GM13977 (cell line): ENCODE measurements at regions not wholly inside any gene's neighbourhood (a gene's known extent, or its start where the extent isn't known, plus 50 kb on each side); places are given as distances from the start of the nearest gene placed in this dataset.
"Not testable (repeated sequence)": the region's sequence is repeated elsewhere in the genome, so short reads cannot be mapped to it uniquely, and the experiment has no call there.

Experiments
- DNase-seq: peaks from one replicate; pipeline ENCODE4 v3.0.0; 2012; ENCODE audit warnings: low spot score
- CTCF ChIP-seq: IDR thresholded peaks from 2 replicates; pipeline ENCODE4 v1.5.1; 2012; ENCODE audit warnings: mild to moderate bottlenecking, control low read depth; ENCODE audit not compliant: insufficient read depth; ENCODE audit errors: extremely low read depth, missing control alignments
- in situ Hi-C: fragments of 300-500 bp; cut with MboI; formaldehyde crosslinking; loops from one replicate; pipeline ENCODE4 v1.12.0; 2022; ENCODE audit warnings: low sequenced_read_pairs, low pct_unique_long_range_greater_than_20kb, mixed read lengths, inconsistent platforms; ENCODE audit not compliant: unreplicated experiment

- no peak for DNase-seq
- in situ Hi-C loops = no loop called here
- no peak for TF ChIP-seq CTCF
Observed at GRCh38 chr6:144667532-144668503, 382.7 kb downstream of the UTRN start.

GRCh38 chr6:144670259-144670658 lies 385.1 kb downstream of the UTRN start:
- DNase-seq, in situ Hi-C loops: not testable (repeated sequence)

GRCh38 chr6:144673807-144674206 lies 388.7 kb downstream of the UTRN start:
- DNase-seq = no peak
- in situ Hi-C loops = no loop called here
- no peak for TF ChIP-seq CTCF

GRCh38 chr6:144675231-144675861 lies 390.2 kb downstream of the UTRN start:
- in situ Hi-C loops = no loop called here
- no peak for DNase-seq
- TF ChIP-seq CTCF = no peak

GRCh38 chr6:144676310-144676709 lies 391.2 kb downstream of the UTRN start:
- in situ Hi-C loops = not testable (repeated sequence)

GRCh38 chr6:144677263-144677662 lies 392.1 kb downstream of the UTRN start:
- DNase-seq, in situ Hi-C loops: not testable (repeated sequence)

More at GRCh38 chr6:144676310-144676709, 391.2 kb downstream of the UTRN start:
- not testable (repeated sequence) for DNase-seq

GRCh38 chr6:144678844-144679243 lies 393.7 kb downstream of the UTRN start:
- no peak for TF ChIP-seq CTCF
- in situ Hi-C loops = no loop called here
- DNase-seq = no peak

GRCh38 chr6:144681334-144681733 lies 396.2 kb downstream of the UTRN start:
- TF ChIP-seq CTCF = no peak
- in situ Hi-C loops = no loop called here
- DNase-seq = no peak
